IMR-90 (cell line): ENCODE measurements at regions not wholly inside any gene's neighbourhood (a gene's known extent, or its start where the extent isn't known, plus 50 kb on each side); places are given as distances from the start of the nearest gene placed in this dataset.

Experiments
- ATAC-seq: fragments of 200-7000 bp; cut with Tn5 transposase; 2 replicates; pipeline ENCODE4 v1.9.1; 2020; ENCODE audit warnings: low read depth, mild to moderate bottlenecking, moderate library complexity
- BruUV-seq: library from RNA; stranded (reverse); fragments of 400-500 nt; replicated peaks from 2 replicates; lab custom pipeline; 2021; lab: Mats Ljungman, UMichigan
- CTCF ChIA-PET: fragments of 300-600 bp; formaldehyde crosslinking; extraction: SDS; loops from one replicate; lab custom pipeline; 2021; ENCODE audit warnings: antibody characterized with exemption; lab: Yijun Ruan, JAX
- POLR2A ChIA-PET: fragments of 300-600 bp; sonication (Branson Sonifier 250); formaldehyde crosslinking; loops from one replicate; lab custom pipeline; 2022; ENCODE audit warnings: antibody characterized with exemption; ENCODE audit not compliant: unreplicated experiment; lab: Charles Lee
- DNase-seq: peaks from one replicate; pipeline ENCODE4 v3.0.0; 2013
- H2AFZ ChIP-seq: replicated peaks from 2 replicates; pipeline ENCODE3; 2013; ENCODE audit warnings: low read length, mild to moderate bottlenecking; ENCODE audit not compliant: poor library complexity
- H2AK5ac ChIP-seq: 2 replicates; pipeline ENCODE4 v1.6.1; 2013; ENCODE audit warnings: low read depth, low read length, inconsistent platforms
- H2AK9ac ChIP-seq: replicated peaks from 2 replicates; pipeline ENCODE3; 2013; ENCODE audit warnings: mild to moderate bottlenecking, low read depth, low read length, moderate library complexity; ENCODE audit not compliant: poor library complexity
- H2BK120ac ChIP-seq: 2 replicates; pipeline ENCODE4 v1.6.1; 2013; ENCODE audit warnings: low read depth, low read length, inconsistent platforms
- H2BK15ac ChIP-seq: 3 replicates; pipeline ENCODE4 v1.6.1; 2013; ENCODE audit warnings: low read depth, low read length, inconsistent platforms
- H2BK20ac ChIP-seq: 2 replicates; pipeline ENCODE4 v1.6.1; 2013; ENCODE audit warnings: low read depth, mild to moderate bottlenecking, inconsistent platforms, low read length, moderate library complexity
- H2BK5ac ChIP-seq: 2 replicates; pipeline ENCODE4 v1.6.1; 2013; ENCODE audit warnings: mild to moderate bottlenecking, low read depth, low read length, inconsistent platforms; ENCODE audit not compliant: poor library complexity, severe bottlenecking
- H3K14ac ChIP-seq: replicated peaks from 2 replicates; pipeline ENCODE4 v1.6.1; 2013; ENCODE audit warnings: low read depth, low read length, inconsistent platforms
- H3K18ac ChIP-seq: 2 replicates; pipeline ENCODE4 v1.6.1; 2013; ENCODE audit warnings: low read depth, low read length, control low read depth
- H3K23ac ChIP-seq: 2 replicates; pipeline ENCODE4 v1.6.1; 2013; ENCODE audit warnings: low read depth, low read length, inconsistent platforms
- H3K27ac ChIP-seq: 2 replicates; pipeline ENCODE4 v1.5.1; 2013; ENCODE audit warnings: mild to moderate bottlenecking, control low read depth, low read length; ENCODE audit not compliant: insufficient read depth
- H3K27me3 ChIP-seq: 2 replicates; pipeline ENCODE4 v1.6.1; 2013; ENCODE audit warnings: low read length; ENCODE audit not compliant: control insufficient read depth, insufficient read depth
- H3K36me3 ChIP-seq: 2 replicates; pipeline ENCODE4 v1.6.1; 2013; ENCODE audit warnings: low read length, mixed read lengths; ENCODE audit not compliant: control insufficient read depth, insufficient read depth
- H3K4ac ChIP-seq: 2 replicates; pipeline ENCODE4 v1.6.1; 2013; ENCODE audit warnings: low read depth, low read length, inconsistent platforms
- H3K4me1 ChIP-seq: 2 replicates; pipeline ENCODE4 v1.6.1; 2013; ENCODE audit warnings: low read length, mixed read lengths; ENCODE audit not compliant: control insufficient read depth, insufficient read depth
- H3K4me2 ChIP-seq: 2 replicates; pipeline ENCODE4 v1.6.1; 2013; ENCODE audit warnings: low read depth, mild to moderate bottlenecking, control low read depth, low read length, moderate library complexity
- H3K4me3 ChIP-seq: 2 replicates; pipeline ENCODE4 v1.5.1; 2013; ENCODE audit warnings: low read depth, mild to moderate bottlenecking, control low read depth, low read length, moderate library complexity; ENCODE audit not compliant: insufficient read depth
- H3K56ac ChIP-seq: 2 replicates; pipeline ENCODE4 v1.6.1; 2013; ENCODE audit warnings: low read length, inconsistent platforms; ENCODE audit not compliant: insufficient read depth; ENCODE audit errors: extremely low read depth
- H3K79me1 ChIP-seq, 2 experiments: 2 replicates each; pipeline ENCODE4 v1.6.1; 2013; ENCODE audit warnings: low read length in 2 of 2, inconsistent platforms in 1 of 2, low read depth in 1 of 2
- H3K9ac ChIP-seq: 2 replicates; pipeline ENCODE4 v1.6.1; 2013; ENCODE audit warnings: low read depth, low read length, control low read depth
- H3K9me1 ChIP-seq: 2 replicates; pipeline ENCODE4 v1.6.1; 2013; ENCODE audit warnings: low read length, inconsistent platforms; ENCODE audit not compliant: insufficient read depth
- H3K9me3 ChIP-seq: 2 replicates; pipeline ENCODE4 v1.6.1; 2013; ENCODE audit warnings: low read length; ENCODE audit not compliant: control insufficient read depth, insufficient read depth
- H4K20me1 ChIP-seq: 2 replicates; pipeline ENCODE4 v1.6.1; 2013; ENCODE audit warnings: low read length, inconsistent platforms; ENCODE audit not compliant: insufficient read depth
- H4K5ac ChIP-seq: 2 replicates; pipeline ENCODE4 v1.6.1; 2013; ENCODE audit warnings: mild to moderate bottlenecking, low read depth, low read length, control low read depth
- H4K8ac ChIP-seq, 2 experiments: 2 replicates each; pipeline ENCODE4 v1.6.1; 2013; ENCODE audit warnings: low read depth in 2 of 2, low read length in 2 of 2, control low read depth in 1 of 2, inconsistent platforms in 1 of 2
- H4K91ac ChIP-seq: 2 replicates; pipeline ENCODE4 v1.6.1; 2013; ENCODE audit warnings: low read depth, low read length, inconsistent platforms; ENCODE audit not compliant: insufficient read depth
- CHD1 ChIP-seq: IDR thresholded peaks from 2 replicates; pipeline ENCODE4 v1.6.1; 2012; ENCODE audit warnings: low read depth, low read length, improper control_type of control experiment
- MXI1 ChIP-seq: IDR thresholded peaks from 2 replicates; pipeline ENCODE4 v1.6.1; 2012; ENCODE audit warnings: low read depth, mild to moderate bottlenecking, low read length, moderate library complexity, borderline replicate concordance
- POLR2A ChIP-seq: IDR thresholded peaks from 2 replicates; pipeline ENCODE4 v1.6.1; 2012; ENCODE audit warnings: mild to moderate bottlenecking, low read depth, low read length
- WGBS, 2 experiments: methylation state at CpG; one replicate each; pipeline versions ENCODE4 v1.1.5 to v1.1.7; 2013; ENCODE audit warnings: missing lambda C conversion rate in 2 of 2; ENCODE audit not compliant: insufficient read length in 1 of 2; ENCODE audit errors: extremely low coverage in 2 of 2; 5-methylcytosine and 5-hydroxymethylcytosine counted together
- dilution Hi-C: fragments of 300-500 bp; cut with HindIII; formaldehyde crosslinking; loops from one replicate; pipeline ENCODE4 v1.14.3; 2018; ENCODE audit warnings: low sequenced_read_pairs; ENCODE audit not compliant: unreplicated experiment
- in situ Hi-C: fragments of 300-500 bp; cut with MboI; formaldehyde crosslinking; loops from 3 replicates; pipeline ENCODE4 v1.14.3; 2019; ENCODE audit warnings: low sequenced_read_pairs, inconsistent platforms, mixed read lengths
- intact Hi-C: fragments of 100-400 bp; cut with micrococcal nuclease; formaldehyde crosslinking; loops from 2 replicates; pipeline ENCODE4 v1.10.0; 2022

DNA sequence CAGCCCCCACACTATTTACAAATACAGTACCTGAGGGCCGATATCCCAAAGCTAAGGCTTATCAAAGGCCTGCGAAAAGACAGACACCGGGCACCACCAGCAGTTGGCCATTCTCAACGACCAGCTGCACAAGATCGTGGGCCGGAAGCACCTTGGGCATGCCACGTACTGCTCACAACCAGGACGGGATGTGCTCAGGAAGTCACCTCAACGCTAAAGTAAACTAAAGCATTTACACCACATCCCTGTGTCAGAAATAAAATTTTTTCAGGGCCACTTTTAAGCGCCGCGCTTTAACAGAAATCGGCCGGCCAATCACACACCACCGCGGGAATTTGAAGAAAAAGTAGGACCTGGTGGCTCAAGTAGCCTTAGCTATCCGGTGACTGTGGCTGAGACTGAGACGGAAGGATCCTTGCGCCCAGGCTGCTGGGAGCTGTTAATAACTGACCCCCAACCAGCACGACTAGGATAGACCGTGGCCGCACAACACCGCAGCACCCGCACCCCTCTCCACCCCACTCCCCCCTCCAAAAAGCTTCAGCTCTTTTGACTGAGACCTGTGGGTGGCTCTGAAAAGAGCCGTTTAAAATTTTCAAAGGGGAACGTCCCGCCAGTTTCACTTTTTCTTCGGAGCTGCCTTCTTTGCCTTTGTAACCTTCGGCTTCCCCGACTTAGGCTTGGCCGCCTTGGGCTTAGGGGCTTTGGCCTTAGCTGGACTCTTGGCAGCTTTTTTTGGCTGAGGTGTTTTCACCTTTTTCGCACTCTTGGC lies 131.2 kb upstream of the BTN3A2 start:
- peak overlapping the region; percentile 97 for H3K4me2 ChIP-seq
- CTCF ChIA-PET, result interaction anchor here (0.9 kb wide), 1 partner anchor 13 kb away, joined by 3 read pairs; no protein-coding TSS in a partner anchor
- no peaks in the 10 kb centered on the region for H3K9me3 ChIP-seq
- BruUV-seq, result no TSS peak
- ATAC-seq (peak; percentile 42), DNase-seq (peak; percentile 63)
- H3K79me1 ChIP-seq, result no peaks in the 10 kb centered on the region
- H2AK9ac ChIP-seq, result peak overlapping the region; percentile 28
- no peak overlapping the region; the same call in 1 of the 2 replicates for H3K23ac ChIP-seq
- peak overlapping the region; percentile 90 for H2AFZ ChIP-seq
- H3K18ac ChIP-seq, result peak overlapping the region; percentile 21
- H2BK20ac ChIP-seq, result no peak overlapping the region
- H3K4me1 ChIP-seq, result 0 out of 2 replicates have a peak, but pooled peaks cover 2% of the 10 kb centered on the region
- no peaks in the 10 kb centered on the region for H3K27me3 ChIP-seq
- H3K36me3 ChIP-seq, result no peaks in the 10 kb centered on the region
- H3K14ac ChIP-seq, result peak overlapping the region; percentile 51; the same call in 1 of the 2 replicates
- no peaks in the 10 kb centered on the region for H3K9me1 ChIP-seq
- TF ChIP-seq MXI1 (peak; percentile 52), POLR2A (peak; percentile 68), CHD1 (no peak)
- peak overlapping the region; percentile 20; the same call in 1 of the 2 replicates for H4K5ac ChIP-seq
- peak overlapping the region; percentile 53 for H3K4me3 ChIP-seq
- intact Hi-C loops, result no loop called here
- no peak overlapping the region for H2BK15ac ChIP-seq
- in situ Hi-C loops, result no loop called here
- POLR2A ChIA-PET, result interaction anchor here (0.5 to 2.5 kb wide), 6 partner anchors 8 to 910 kb away, joined by 3 to 7 read pairs (median 5); a partner anchor contains a TSS
- H2AK5ac ChIP-seq, result no peak overlapping the region
- no peaks in the 10 kb centered on the region for H4K20me1 ChIP-seq
- H3K4ac ChIP-seq, result peak overlapping the region; percentile 19; the same call in 1 of the 2 replicates
- dilution Hi-C loops, result no loop called here
- peak overlapping the region; percentile 69 for H2BK5ac ChIP-seq
- 1% methylated on average over 15 of the region's 32 CpGs; no CpG with 5 or more reads in 1 of the 2 experiments for WGBS, 2 experiments
- peak overlapping the region; percentile 56 for H4K91ac ChIP-seq
- peak overlapping the region; percentile 30 for H3K56ac ChIP-seq
- H3K9ac ChIP-seq, result peak overlapping the region; percentile 23
- H4K8ac ChIP-seq, result peak overlapping the region; percentile 3 to 62; a peak in 3 of 4 replicates
- H2BK120ac ChIP-seq, result peak overlapping the region; percentile 6; the same call in 1 of the 2 replicates
- peak overlapping the region; percentile 43 for H3K27ac ChIP-seq
